Ovary (tissue), 7 donors: ENCODE measurements at regions not wholly inside any gene's neighbourhood (a gene's known extent, or its start where the extent isn't known, plus 50 kb on each side); places are given as distances from the start of the nearest gene placed in this dataset.
"Not testable (repeated sequence)": the region's sequence is repeated elsewhere in the genome, so short reads cannot be mapped to it uniquely, and the experiment has no call there.

Source experiments
- DNase-seq, 5 donors: peaks; one replicate each; pipeline ENCODE4 v3.0.0-alpha.2; 2019 to 2020
- H3K27ac ChIP-seq, 2 donors: fragments of 200-600 bp; one replicate each; pipeline versions ENCODE4 v1.5.1 to v1.8.0; 2019 to 2022
- H3K27me3 ChIP-seq: fragments of 200-600 bp; one replicate; pipeline ENCODE4 v1.8.0; 2022
- H3K36me3 ChIP-seq: fragments of 200-600 bp; sonication (generic); one replicate; pipeline ENCODE4 v1.5.1; 2019
- H3K4me1 ChIP-seq: one replicate; pipeline ENCODE4 v1.8.1; 2013; ENCODE audit warnings: mild to moderate bottlenecking, moderate library complexity; ENCODE audit not compliant: insufficient read depth
- H3K4me3 ChIP-seq: fragments of 200-600 bp; sonication (generic); one replicate; pipeline ENCODE4 v1.5.1; 2017
- H3K9me3 ChIP-seq, 2 donors: fragments of 200-600 bp in 1 of 2; sonication (generic) in 1 of 2; one replicate each; pipeline versions ENCODE4 v1.5.1 to v1.8.1; 2013 to 2019; ENCODE audit warnings: mild to moderate bottlenecking in 1 of 2, moderate library complexity in 1 of 2
- CTCF ChIP-seq, 3 donors: fragments of 450-650 bp in 2 of 3; fragments of 200-600 bp in 1 of 3; IDR thresholded peaks; one replicate each; pipeline versions ENCODE4 v1.5.1 to v1.8.0; 2016 to 2022; ENCODE audit warnings: antibody characterized with exemption in 3 of 3, mild to moderate bottlenecking in 1 of 3
- EP300 ChIP-seq: sonication (generic); formaldehyde crosslinking; IDR thresholded peaks from one replicate; pipeline ENCODE4 v1.6.1; 2017; ENCODE audit warnings: antibody characterized with exemption
- POLR2A ChIP-seq: fragments of 450-650 bp; IDR thresholded peaks from one replicate; pipeline ENCODE4 v1.6.1; 2017; ENCODE audit warnings: antibody characterized with exemption, mild to moderate bottlenecking, moderate library complexity
- WGBS, 3 donors: extraction: QIAGEN DNeasy Blood & Tissue Kit in 1 of 3; methylation state at CpG; one replicate each; pipeline versions ENCODE4 v1.1.5 to v1.1.7; 2013 to 2017; 5-methylcytosine and 5-hydroxymethylcytosine counted together
- intact Hi-C, 4 donors: fragments of 100-400 bp; cut with DNase I; formaldehyde crosslinking; loops; one replicate each; pipeline versions ENCODE4 v1.11.0 to v1.15.1; 2022 to 2023
- donor health status: DM: no; HTN: no; CAD: no; lungs with moderate emphysema.
- donor health status: DM: no; HTN: no; CAD: no.
- donor health status: Bipolar disorder and iron deficiency.
- donor health status: DM: no; HTN: no; CAD: no.
- donor health status: DM: yes; HTN: yes; CAD: no.

- Histone ChIP-seq H3K27ac (no peak overlapping the region), H3K4me1 (no peaks in the 10 kb centered on the region), H3K4me3 (no peak overlapping the region), H3K27me3 (peaks cover 3% of the 10 kb centered on the region), H3K9me3 (no peaks in the 10 kb centered on the region), H3K36me3 (no peaks in the 10 kb centered on the region)
- intact Hi-C loops, result no loop called here
- no peak for DNase-seq
- TF ChIP-seq POLR2A, result no peak
- TF ChIP-seq EP300, result no peak
- no peak for TF ChIP-seq CTCF (IDR thresholded peaks at IDR 0.05)
- WGBS, 3 donors, result 85 to 94% (median 87%) methylated on average over 1 of the region's 1 CpG
These were observed 1037.0 kb upstream of the SPRY2 start for GRCh38 chr13:81377921-81378320.

- H3K27me3 ChIP-seq, result peaks cover 3% of the 10 kb centered on the region
- no peak overlapping the region for H3K27ac ChIP-seq
- WGBS, 3 donors, result 51 to 62% (median 55%) methylated on average over 1 of the region's 1 CpG
- no peaks in the 10 kb centered on the region for H3K4me1 ChIP-seq
- no peaks in the 10 kb centered on the region for H3K36me3 ChIP-seq
- TF ChIP-seq CTCF (IDR thresholded peaks at IDR 0.05) (no peak), POLR2A (no peak), EP300 (no peak)
- intact Hi-C loops, result no loop called here
- no peak for DNase-seq
- H3K9me3 ChIP-seq, result no peaks in the 10 kb centered on the region
- H3K4me3 ChIP-seq, result no peak overlapping the region
These were observed 1034.8 kb upstream of the SPRY2 start for GRCh38 chr13:81375709-81376108.

DNA sequence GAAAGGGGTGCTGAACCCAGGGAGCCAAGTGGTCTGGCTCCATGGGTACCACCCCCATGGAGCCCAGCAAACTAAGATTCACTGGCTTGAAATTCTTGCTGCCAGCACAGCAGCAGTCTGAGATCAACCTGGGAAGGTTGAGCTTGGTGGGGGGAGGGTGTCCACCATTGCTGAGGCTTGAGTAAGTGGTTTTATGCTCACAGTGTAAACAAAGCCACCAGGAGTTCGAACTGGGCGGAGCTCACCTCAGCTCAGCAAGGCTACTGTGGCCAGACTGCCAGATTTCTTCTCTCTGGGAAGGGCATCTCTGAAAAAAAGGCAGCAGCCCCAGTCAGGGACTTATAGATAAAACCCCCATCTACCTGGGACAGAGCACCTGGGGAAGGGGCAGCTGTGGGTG is 1021.8 kb upstream of the SPRY2 start:
- not testable (repeated sequence) for H3K4me3 ChIP-seq

GRCh38 chr13:81350056-81350455 is 1009.1 kb upstream of the SPRY2 start:
- WGBS, 3 donors, result 59 to 75% (median 71%) methylated on average over 1 of the region's 1 CpG
- TF ChIP-seq CTCF (IDR thresholded peaks at IDR 0.05) (no peak), POLR2A (no peak), EP300 (no peak)
- intact Hi-C loops, result no loop called here

More for the DNA sequence above, 1021.8 kb upstream of the SPRY2 start:
- H3K36me3 ChIP-seq, H3K4me1 ChIP-seq, H3K27me3 ChIP-seq, DNase-seq, H3K27ac ChIP-seq, H3K9me3 ChIP-seq, intact Hi-C loops: not testable (repeated sequence)
- WGBS, 3 donors, result 63 to 77% (median 74%) methylated on average over 2 of the region's 2 CpGs

GRCh38 chr13:81340118-81341069 is 999.5 kb upstream of the SPRY2 start:
- H3K36me3 ChIP-seq, DNase-seq, intact Hi-C loops, H3K4me1 ChIP-seq, H3K27ac ChIP-seq, H3K4me3 ChIP-seq, H3K27me3 ChIP-seq, H3K9me3 ChIP-seq: not testable (repeated sequence)
- WGBS, 3 donors, result 94 to 96% (median 94%) methylated on average over 28 to 36 of the region's 36 CpGs

More at GRCh38 chr13:81350056-81350455, 1009.1 kb upstream of the SPRY2 start:
- no peak overlapping the region for H3K27ac ChIP-seq
- H3K9me3 ChIP-seq, result no peaks in the 10 kb centered on the region
- no peaks in the 10 kb centered on the region for H3K27me3 ChIP-seq
- H3K4me1 ChIP-seq, result no peaks in the 10 kb centered on the region
- no peak overlapping the region for H3K4me3 ChIP-seq
- DNase-seq, result no peak
- no peaks in the 10 kb centered on the region for H3K36me3 ChIP-seq

DNA sequence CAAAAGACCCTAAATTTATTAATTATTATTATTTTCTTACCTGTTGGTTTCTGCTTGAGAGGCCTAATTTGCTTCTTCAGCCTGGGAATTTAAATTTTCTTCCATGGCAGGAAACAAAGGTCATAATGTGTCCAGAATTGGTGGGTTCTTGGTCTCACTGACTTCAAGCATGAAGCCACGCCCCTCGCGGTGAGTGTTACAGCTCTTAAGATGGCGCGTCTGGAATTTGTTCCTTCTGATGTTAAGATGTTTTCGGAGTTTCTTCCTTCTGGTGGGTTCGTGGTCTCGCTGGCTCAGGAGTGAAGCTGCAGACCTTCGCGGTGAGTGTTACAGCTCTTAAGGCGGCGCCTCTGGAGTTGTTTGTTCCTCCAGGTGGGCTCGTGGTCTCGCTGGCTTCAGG is 998.7 kb upstream of the SPRY2 start:
- WGBS, 3 donors, result 94 to 95% (median 95%) methylated on average over 14 of the region's 14 CpGs
- H3K27ac ChIP-seq, H3K36me3 ChIP-seq, H3K4me3 ChIP-seq, H3K27me3 ChIP-seq, DNase-seq, H3K4me1 ChIP-seq, H3K9me3 ChIP-seq, intact Hi-C loops: not testable (repeated sequence)
